DOHH2 (cell line): ENCODE measurements at regions not wholly inside any gene's neighbourhood (a gene's known extent, or its start where the extent isn't known, plus 50 kb on each side); places are given as distances from the start of the nearest gene placed in this dataset.

ENCODE experiments used
- EZH2phosphoT487 ChIP-seq: fragments of 200-600 bp; sonication (generic); IDR thresholded peaks from 2 replicates; pipeline ENCODE4 v1.6.1; 2017; ENCODE audit warnings: borderline replicate concordance, mild to moderate bottlenecking, antibody characterized with exemption, low read length, moderate library complexity, mixed read lengths
- TF ChIP-seq, protein P1 (sequence below): fragments of 200-600 bp; sonication (generic); IDR thresholded peaks from one replicate; pipeline ENCODE4 v1.5.1; 2014; ENCODE audit warnings: antibody characterized with exemption, mild to moderate bottlenecking, low read depth, low read length; ENCODE audit not compliant: poor library complexity, severe bottlenecking

DNA sequence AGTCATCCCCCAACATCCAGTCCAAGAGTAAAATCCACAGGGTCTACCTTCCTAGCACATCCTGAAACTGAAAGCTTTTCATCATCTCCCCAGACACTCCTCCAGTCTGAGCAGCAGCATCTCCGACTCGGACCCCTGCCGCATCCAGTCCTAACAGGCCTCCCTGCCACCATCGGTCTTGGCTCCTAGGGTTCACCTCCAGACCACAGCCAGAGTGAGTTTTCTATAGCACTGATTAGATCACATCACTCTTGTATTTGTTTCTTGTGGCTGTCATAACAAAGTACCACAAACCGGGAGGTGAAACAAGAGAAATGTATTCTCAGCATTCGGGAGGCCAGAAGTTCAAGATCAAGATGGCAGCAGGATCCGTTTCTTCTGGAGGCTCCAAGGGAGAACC, 187.8 kb downstream of the TOMM20 start:
- TF ChIP-seq, protein P1, sequence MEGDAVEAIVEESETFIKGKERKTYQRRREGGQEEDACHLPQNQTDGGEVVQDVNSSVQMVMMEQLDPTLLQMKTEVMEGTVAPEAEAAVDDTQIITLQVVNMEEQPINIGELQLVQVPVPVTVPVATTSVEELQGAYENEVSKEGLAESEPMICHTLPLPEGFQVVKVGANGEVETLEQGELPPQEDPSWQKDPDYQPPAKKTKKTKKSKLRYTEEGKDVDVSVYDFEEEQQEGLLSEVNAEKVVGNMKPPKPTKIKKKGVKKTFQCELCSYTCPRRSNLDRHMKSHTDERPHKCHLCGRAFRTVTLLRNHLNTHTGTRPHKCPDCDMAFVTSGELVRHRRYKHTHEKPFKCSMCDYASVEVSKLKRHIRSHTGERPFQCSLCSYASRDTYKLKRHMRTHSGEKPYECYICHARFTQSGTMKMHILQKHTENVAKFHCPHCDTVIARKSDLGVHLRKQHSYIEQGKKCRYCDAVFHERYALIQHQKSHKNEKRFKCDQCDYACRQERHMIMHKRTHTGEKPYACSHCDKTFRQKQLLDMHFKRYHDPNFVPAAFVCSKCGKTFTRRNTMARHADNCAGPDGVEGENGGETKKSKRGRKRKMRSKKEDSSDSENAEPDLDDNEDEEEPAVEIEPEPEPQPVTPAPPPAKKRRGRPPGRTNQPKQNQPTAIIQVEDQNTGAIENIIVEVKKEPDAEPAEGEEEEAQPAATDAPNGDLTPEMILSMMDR, result no peak
- TF ChIP-seq EZH2phosphoT487, result no peak
